ENCODE measurements at regions not wholly inside any gene's neighbourhood (a gene's known extent, or its start where the extent isn't known, plus 50 kb on each side); places are given as distances from the start of the nearest gene placed in this dataset.
"Not testable (repeated sequence)": the region's sequence is repeated elsewhere in the genome, so short reads cannot be mapped to it uniquely, and the experiment has no call there.

- no peaks in the 10 kb centered on the region for H3K27me3 ChIP-seq (ENCODE audit: control insufficient read depth in 1 of 2, insufficient read depth in 2 of 2, low read length in 2 of 2)
- 73 to 76% methylated on average over 1 of the region's 1 CpG for WGBS, 2 donors
- no peaks in the 10 kb centered on the region for H3K9me3 ChIP-seq (ENCODE audit: control insufficient read depth in 2 of 2, insufficient read depth in 1 of 2, low read depth in 1 of 2, low read length in 1 of 2)
- no peak overlapping the region for H3K4me3 ChIP-seq (ENCODE audit: low read depth in 1 of 2, low read length in 2 of 2)
- H3K4me1 ChIP-seq (ENCODE audit: control insufficient read depth in 2 of 2, insufficient read depth in 2 of 2, low read length in 1 of 2): no peaks in the 10 kb centered on the region
- H3K27ac ChIP-seq (ENCODE audit: low read depth in 2 of 2, low read length in 1 of 2): no peak overlapping the region
- no peaks in the 10 kb centered on the region for H3K36me3 ChIP-seq (ENCODE audit: control insufficient read depth in 2 of 2, insufficient read depth in 2 of 2, low read length in 1 of 2)
Observed at GRCh38 chr2:82954868-82955267, 1504.2 kb downstream of the SUCLG1 start.

GRCh38 chr2:82939211-82939610, 1519.9 kb downstream of the SUCLG1 start:
- Histone ChIP-seq H3K36me3 (ENCODE audit: control insufficient read depth in 2 of 2, insufficient read depth in 2 of 2, low read length in 1 of 2) (no peaks in the 10 kb centered on the region), H3K27me3 (ENCODE audit: control insufficient read depth in 1 of 2, insufficient read depth in 2 of 2, low read length in 2 of 2) (no peaks in the 10 kb centered on the region), H3K9me3 (ENCODE audit: control insufficient read depth in 2 of 2, insufficient read depth in 1 of 2, low read depth in 1 of 2, low read length in 1 of 2) (no peaks in the 10 kb centered on the region), H3K4me3 (ENCODE audit: low read depth in 1 of 2, low read length in 2 of 2) (no peak overlapping the region), H3K27ac (ENCODE audit: low read depth in 2 of 2, low read length in 1 of 2) (no peak overlapping the region), H3K4me1 (ENCODE audit: control insufficient read depth in 2 of 2, insufficient read depth in 2 of 2, low read length in 1 of 2) (no peaks in the 10 kb centered on the region)
- 97 to 100% methylated on average over 1 of the region's 1 CpG for WGBS, 2 donors

DNA sequence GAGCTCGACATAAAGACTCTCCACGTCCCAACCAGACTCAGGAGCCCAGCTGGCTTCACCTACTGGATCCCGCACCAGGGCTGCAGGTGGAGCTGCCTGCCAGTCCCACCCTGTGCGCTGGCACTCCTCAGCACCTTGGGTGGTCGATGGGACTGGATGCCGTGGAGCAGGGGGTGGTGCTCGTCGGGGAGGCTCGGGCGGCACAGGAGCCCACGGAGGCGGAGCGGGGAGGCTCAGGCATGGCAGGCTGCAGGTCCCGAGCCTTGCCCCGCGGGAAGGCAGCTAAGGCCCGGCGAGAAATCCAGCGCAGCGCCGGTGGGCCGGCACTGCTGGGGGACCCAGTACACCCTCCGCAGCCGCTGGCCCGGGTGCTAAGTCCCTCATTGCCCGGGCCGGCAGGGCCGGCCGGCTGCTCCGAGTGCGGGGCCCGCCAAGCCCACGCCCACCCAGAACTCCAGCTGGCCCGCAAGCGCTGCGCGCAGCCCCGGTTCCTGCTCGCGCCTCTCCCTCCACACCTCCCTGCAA, 1520.7 kb downstream of the SUCLG1 start:
- not testable (repeated sequence) for H3K27me3 ChIP-seq (ENCODE audit: control insufficient read depth in 1 of 2, insufficient read depth in 2 of 2, low read length in 2 of 2); H3K9me3 ChIP-seq (ENCODE audit: control insufficient read depth in 2 of 2, insufficient read depth in 1 of 2, low read depth in 1 of 2, low read length in 1 of 2); H3K27ac ChIP-seq (ENCODE audit: low read depth in 2 of 2, low read length in 1 of 2); H3K4me3 ChIP-seq (ENCODE audit: low read depth in 1 of 2, low read length in 2 of 2); H3K4me1 ChIP-seq (ENCODE audit: control insufficient read depth in 2 of 2, insufficient read depth in 2 of 2, low read length in 1 of 2); H3K36me3 ChIP-seq (ENCODE audit: control insufficient read depth in 2 of 2, insufficient read depth in 2 of 2, low read length in 1 of 2)
- WGBS, 2 donors: 92 to 93% methylated on average over 26 to 40 of the region's 40 CpGs

DNA sequence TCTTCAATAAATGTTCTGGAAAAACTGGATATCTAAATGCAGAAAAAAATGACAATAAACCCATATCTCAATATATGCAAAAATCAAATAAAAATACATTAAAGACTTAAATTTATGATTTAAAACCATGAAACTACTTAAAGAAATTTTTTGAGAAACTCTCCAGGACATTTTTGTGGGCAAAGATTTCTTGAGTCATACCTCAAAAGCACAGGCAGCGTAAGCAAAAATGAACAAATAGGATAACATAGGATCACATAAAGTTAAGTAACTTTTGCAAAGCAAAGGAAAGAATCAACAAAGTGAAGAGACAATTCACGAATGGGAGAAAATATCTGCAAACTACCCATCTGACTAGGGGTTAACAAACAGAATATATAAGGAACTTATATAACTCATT, 1545.5 kb downstream of the SUCLG1 start:
- no peak overlapping the region for H3K27ac ChIP-seq (ENCODE audit: low read depth in 2 of 2, low read length in 1 of 2)
- H3K4me3 ChIP-seq (ENCODE audit: low read depth in 1 of 2, low read length in 2 of 2): no peak overlapping the region
- H3K9me3 ChIP-seq (ENCODE audit: control insufficient read depth in 2 of 2, insufficient read depth in 1 of 2, low read depth in 1 of 2, low read length in 1 of 2): no peaks in the 10 kb centered on the region
- H3K36me3 ChIP-seq (ENCODE audit: control insufficient read depth in 2 of 2, insufficient read depth in 2 of 2, low read length in 1 of 2): no peaks in the 10 kb centered on the region
- 74 to 80% methylated on average over 2 of the region's 2 CpGs for WGBS, 2 donors
- no peaks in the 10 kb centered on the region for H3K4me1 ChIP-seq (ENCODE audit: control insufficient read depth in 2 of 2, insufficient read depth in 2 of 2, low read length in 1 of 2)
- no peaks in the 10 kb centered on the region for H3K27me3 ChIP-seq (ENCODE audit: control insufficient read depth in 1 of 2, insufficient read depth in 2 of 2, low read length in 2 of 2)

DNA sequence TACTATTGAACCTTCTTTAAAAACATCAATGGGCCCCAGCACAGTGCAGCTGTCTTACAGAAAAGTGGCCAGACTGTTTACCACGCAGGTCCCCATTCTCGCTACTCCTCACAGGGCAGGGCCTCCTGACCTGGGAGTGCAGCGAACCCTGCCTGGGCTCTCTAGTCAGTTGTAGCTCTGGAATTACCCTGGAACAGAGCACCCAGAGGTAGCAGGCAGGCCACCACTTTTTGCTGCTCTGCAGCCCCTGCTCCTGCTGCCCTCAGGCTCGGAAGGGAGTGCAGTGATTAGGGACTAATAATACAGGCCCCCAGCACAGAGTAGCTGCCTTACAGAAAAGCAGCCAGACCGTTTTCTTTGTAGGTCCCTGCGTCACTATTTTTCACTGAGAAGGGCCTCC, 1563.0 kb downstream of the SUCLG1 start:
- H3K4me3 ChIP-seq (ENCODE audit: low read depth in 1 of 2, low read length in 2 of 2): no peak overlapping the region
- no peaks in the 10 kb centered on the region for H3K27me3 ChIP-seq (ENCODE audit: control insufficient read depth in 1 of 2, insufficient read depth in 2 of 2, low read length in 2 of 2)
- WGBS, 2 donors: 84 to 88% methylated on average over 6 of the region's 6 CpGs
- H3K36me3 ChIP-seq (ENCODE audit: control insufficient read depth in 2 of 2, insufficient read depth in 2 of 2, low read length in 1 of 2): no peaks in the 10 kb centered on the region
- H3K4me1 ChIP-seq (ENCODE audit: control insufficient read depth in 2 of 2, insufficient read depth in 2 of 2, low read length in 1 of 2): no peaks in the 10 kb centered on the region
- H3K27ac ChIP-seq (ENCODE audit: low read depth in 2 of 2, low read length in 1 of 2): no peak overlapping the region
- H3K9me3 ChIP-seq (ENCODE audit: control insufficient read depth in 2 of 2, insufficient read depth in 1 of 2, low read depth in 1 of 2, low read length in 1 of 2): no peaks in the 10 kb centered on the region

DNA sequence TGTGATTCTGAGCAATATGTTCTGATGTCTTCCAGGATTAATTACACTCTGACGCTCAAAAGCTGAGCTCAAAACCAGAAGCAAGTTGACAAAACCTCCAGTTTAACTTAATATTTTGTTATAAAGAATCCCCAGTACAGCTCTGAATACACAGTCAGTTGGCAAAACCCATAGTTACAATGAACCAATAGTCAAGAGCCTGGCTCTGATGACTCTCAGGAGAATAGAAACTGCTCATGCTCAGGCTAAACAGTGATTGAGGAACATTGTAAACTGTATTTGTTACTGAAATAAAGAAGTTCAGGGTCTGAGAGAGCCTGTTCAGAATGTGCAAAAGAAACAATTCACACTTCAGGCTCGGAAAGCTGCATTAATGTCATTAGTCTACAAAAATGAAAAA, 1565.9 kb downstream of the SUCLG1 start:
- WGBS, 2 donors: 38 to 45% methylated on average over 2 of the region's 2 CpGs
- Histone ChIP-seq H3K27ac (ENCODE audit: low read depth in 2 of 2, low read length in 1 of 2) (no peak overlapping the region), H3K27me3 (ENCODE audit: control insufficient read depth in 1 of 2, insufficient read depth in 2 of 2, low read length in 2 of 2) (no peaks in the 10 kb centered on the region), H3K4me1 (ENCODE audit: control insufficient read depth in 2 of 2, insufficient read depth in 2 of 2, low read length in 1 of 2) (no peaks in the 10 kb centered on the region), H3K4me3 (ENCODE audit: low read depth in 1 of 2, low read length in 2 of 2) (no peak overlapping the region), H3K36me3 (ENCODE audit: control insufficient read depth in 2 of 2, insufficient read depth in 2 of 2, low read length in 1 of 2) (no peaks in the 10 kb centered on the region), H3K9me3 (ENCODE audit: control insufficient read depth in 2 of 2, insufficient read depth in 1 of 2, low read depth in 1 of 2, low read length in 1 of 2) (no peaks in the 10 kb centered on the region)

GRCh38 chr2:82879803-82880202, 1579.3 kb downstream of the SUCLG1 start:
- 53 to 61% methylated on average over 2 of the region's 2 CpGs for WGBS, 2 donors

DNA sequence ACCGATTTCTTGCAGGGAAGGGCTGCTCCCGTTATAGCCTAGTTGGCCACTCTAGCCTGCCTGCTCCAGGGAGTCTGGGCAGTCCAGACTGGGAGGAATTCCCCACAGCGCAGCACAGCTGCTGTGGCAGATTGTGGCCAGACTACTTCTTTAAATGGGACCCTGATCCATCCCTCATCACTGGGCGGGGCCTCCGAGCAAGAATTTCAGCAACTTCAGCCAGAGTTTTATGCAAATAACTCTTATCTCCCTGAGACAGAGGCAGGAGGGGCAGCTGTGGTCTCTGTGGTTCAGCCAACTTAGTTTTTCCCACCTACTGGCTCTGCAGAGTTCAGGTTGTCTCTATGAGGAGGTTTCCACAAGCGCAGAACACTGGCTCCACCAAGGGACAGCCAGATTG, 1583.2 kb downstream of the SUCLG1 start:
- H3K36me3 ChIP-seq (ENCODE audit: control insufficient read depth in 2 of 2, insufficient read depth in 2 of 2, low read length in 1 of 2): no peaks in the 10 kb centered on the region
- no peaks in the 10 kb centered on the region for H3K4me1 ChIP-seq (ENCODE audit: control insufficient read depth in 2 of 2, insufficient read depth in 2 of 2, low read length in 1 of 2)
- whole genome bisulfite sequencing, 2 donors: 79 to 85% methylated on average over 6 of the region's 6 CpGs
- no peaks in the 10 kb centered on the region for H3K27me3 ChIP-seq (ENCODE audit: control insufficient read depth in 1 of 2, insufficient read depth in 2 of 2, low read length in 2 of 2)
- peaks cover 0 to 10% of the 10 kb centered on the region in 2 donors for H3K9me3 ChIP-seq (ENCODE audit: control insufficient read depth in 2 of 2, insufficient read depth in 1 of 2, low read depth in 1 of 2, low read length in 1 of 2)
- H3K4me3 ChIP-seq (ENCODE audit: low read depth in 1 of 2, low read length in 2 of 2): no peak overlapping the region
- H3K27ac ChIP-seq (ENCODE audit: low read depth in 2 of 2, low read length in 1 of 2): no peak overlapping the region

More at GRCh38 chr2:82879803-82880202, 1579.3 kb downstream of the SUCLG1 start:
- Histone ChIP-seq H3K4me3 (ENCODE audit: low read depth in 1 of 2, low read length in 2 of 2) (no peak overlapping the region), H3K9me3 (ENCODE audit: control insufficient read depth in 2 of 2, insufficient read depth in 1 of 2, low read depth in 1 of 2, low read length in 1 of 2) (peaks cover 0 to 10% of the 10 kb centered on the region in 2 donors), H3K27ac (ENCODE audit: low read depth in 2 of 2, low read length in 1 of 2) (no peak overlapping the region), H3K27me3 (ENCODE audit: control insufficient read depth in 1 of 2, insufficient read depth in 2 of 2, low read length in 2 of 2) (no peaks in the 10 kb centered on the region), H3K36me3 (ENCODE audit: control insufficient read depth in 2 of 2, insufficient read depth in 2 of 2, low read length in 1 of 2) (no peaks in the 10 kb centered on the region), H3K4me1 (ENCODE audit: control insufficient read depth in 2 of 2, insufficient read depth in 2 of 2, low read length in 1 of 2) (no peaks in the 10 kb centered on the region)

GRCh38 chr2:82857967-82858366, 1601.1 kb downstream of the SUCLG1 start:
- Histone ChIP-seq H3K9me3 (ENCODE audit: control insufficient read depth in 2 of 2, insufficient read depth in 1 of 2, low read depth in 1 of 2, low read length in 1 of 2) (no peaks in the 10 kb centered on the region), H3K4me3 (ENCODE audit: low read depth in 1 of 2, low read length in 2 of 2) (no peak overlapping the region), H3K4me1 (ENCODE audit: control insufficient read depth in 2 of 2, insufficient read depth in 2 of 2, low read length in 1 of 2) (no peaks in the 10 kb centered on the region), H3K27me3 (ENCODE audit: control insufficient read depth in 1 of 2, insufficient read depth in 2 of 2, low read length in 2 of 2) (no peaks in the 10 kb centered on the region), H3K36me3 (ENCODE audit: control insufficient read depth in 2 of 2, insufficient read depth in 2 of 2, low read length in 1 of 2) (no peaks in the 10 kb centered on the region), H3K27ac (ENCODE audit: low read depth in 2 of 2, low read length in 1 of 2) (no peak overlapping the region)
- WGBS, 2 donors: 59% methylated on average over 5 of the region's 5 CpGs

DNA sequence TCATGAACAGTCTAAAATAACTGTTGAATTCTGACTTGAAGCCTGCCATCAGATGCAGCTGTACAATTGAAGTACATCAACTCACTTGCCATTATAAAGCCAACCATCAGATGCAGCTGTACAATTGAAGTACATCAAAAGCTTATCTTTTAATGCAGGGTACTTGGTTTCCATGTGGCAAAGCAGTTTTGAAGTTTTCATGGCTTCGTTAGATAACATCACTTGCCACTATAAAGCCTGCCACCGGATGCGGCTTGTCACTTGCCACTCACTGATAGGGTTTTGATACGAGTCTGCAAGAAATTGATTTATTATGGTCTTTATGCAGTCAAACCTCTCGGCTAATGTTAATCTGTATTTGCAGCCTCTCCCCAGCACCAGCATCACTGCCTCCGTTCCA, 1605.8 kb downstream of the SUCLG1 start:
- 67 to 78% methylated on average over 6 of the region's 6 CpGs for WGBS, 2 donors
- Histone ChIP-seq H3K27ac (ENCODE audit: low read depth in 2 of 2, low read length in 1 of 2) (no peak overlapping the region), H3K36me3 (ENCODE audit: control insufficient read depth in 2 of 2, insufficient read depth in 2 of 2, low read length in 1 of 2) (no peaks in the 10 kb centered on the region), H3K27me3 (ENCODE audit: control insufficient read depth in 1 of 2, insufficient read depth in 2 of 2, low read length in 2 of 2) (no peaks in the 10 kb centered on the region), H3K9me3 (ENCODE audit: control insufficient read depth in 2 of 2, insufficient read depth in 1 of 2, low read depth in 1 of 2, low read length in 1 of 2) (no peaks in the 10 kb centered on the region), H3K4me3 (ENCODE audit: low read depth in 1 of 2, low read length in 2 of 2) (no peak overlapping the region), H3K4me1 (ENCODE audit: control insufficient read depth in 2 of 2, insufficient read depth in 2 of 2, low read length in 1 of 2) (no peaks in the 10 kb centered on the region)

All from esophagus (tissue), 2 donors.